Stimulated activated CD8-positive, alpha-beta memory T cell treated with anti-CD3 and anti-CD28 coated beads, Interleukin-15, amount 100 ng/mL, for 48 hours (primary cell): ENCODE measurements at regions not wholly inside any gene's neighbourhood (a gene's known extent, or its start where the extent isn't known, plus 50 kb on each side); places are given as distances from the start of the nearest gene placed in this dataset.
"Not testable (repeated sequence)": the region's sequence is repeated elsewhere in the genome, so short reads cannot be mapped to it uniquely, and the experiment has no call there.

ENCODE experiments used
- DNase-seq, 2 donors: peaks; one replicate each; pipeline ENCODE4 v3.0.0-alpha.2; 2020; ENCODE audit warnings: low read depth in 2 of 2

DNA sequence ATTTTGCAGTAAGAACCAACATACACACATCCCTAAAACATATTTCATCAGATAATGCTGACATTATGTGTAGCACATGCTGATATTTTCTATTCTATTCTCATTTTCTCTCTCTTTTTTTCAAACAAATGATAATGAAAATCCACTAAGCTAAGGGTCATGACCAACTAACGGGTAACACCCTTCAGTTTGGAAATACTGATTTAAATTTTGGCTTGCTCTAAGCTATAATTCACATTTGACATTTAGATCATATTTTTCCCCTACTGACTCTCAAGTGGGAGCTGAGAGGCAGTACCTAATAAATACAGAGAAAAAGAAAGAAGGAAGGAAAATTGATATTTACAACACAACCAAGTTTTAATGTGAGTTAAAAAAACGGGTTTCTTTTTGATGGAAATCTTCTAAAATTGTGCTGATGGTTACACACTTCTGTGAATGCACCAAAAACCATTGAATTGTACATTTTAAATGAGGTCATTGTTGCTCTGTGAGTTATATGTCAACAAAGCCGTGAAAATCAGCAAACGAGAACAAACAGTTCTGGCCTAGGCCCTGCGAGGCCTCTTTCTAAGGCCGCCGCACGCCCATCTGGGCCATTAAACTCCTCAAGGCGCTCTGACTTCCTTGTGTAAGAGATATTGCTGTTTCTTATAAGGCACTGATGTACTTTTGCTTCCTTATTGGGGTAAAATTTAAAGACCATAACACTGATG, 124.2 kb downstream of the GALR1 start:
- no peak for DNase-seq

- no peak for DNase-seq
Observed at GRCh38 chr18:77374446-77374805, 124.8 kb downstream of the GALR1 start.

GRCh38 chr18:77376043-77376732, 126.5 kb downstream of the GALR1 start:
- no peak for DNase-seq

- DNase-seq, result no peak
Observed at GRCh38 chr18:77376733-77377094, 127.1 kb downstream of the GALR1 start.

GRCh38 chr18:77377813-77378212, 128.2 kb downstream of the GALR1 start:
- no peak for DNase-seq

- DNase-seq, result no peak
Observed at GRCh38 chr18:77379976-77380509, 130.4 kb downstream of the GALR1 start.

DNA sequence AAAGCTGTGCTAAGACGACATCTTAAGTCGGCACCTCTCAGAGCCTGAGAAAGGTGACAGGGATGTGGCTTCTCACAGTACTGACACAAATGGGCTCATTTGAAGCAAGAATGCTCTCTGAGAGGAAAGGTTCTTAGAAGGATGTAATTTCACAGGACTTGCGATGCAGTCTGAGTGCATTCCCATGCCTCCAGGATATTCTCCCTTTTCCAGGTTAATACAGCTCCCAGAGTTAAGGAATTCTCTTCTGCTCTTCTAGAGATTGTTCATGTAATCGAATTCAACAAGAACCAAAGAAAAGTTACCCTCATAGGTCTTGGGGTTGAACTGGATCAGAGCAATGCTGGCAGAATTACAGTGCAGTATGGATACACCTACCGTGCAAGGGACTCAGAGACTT, 131.0 kb downstream of the GALR1 start:
- no peak for DNase-seq

DNA sequence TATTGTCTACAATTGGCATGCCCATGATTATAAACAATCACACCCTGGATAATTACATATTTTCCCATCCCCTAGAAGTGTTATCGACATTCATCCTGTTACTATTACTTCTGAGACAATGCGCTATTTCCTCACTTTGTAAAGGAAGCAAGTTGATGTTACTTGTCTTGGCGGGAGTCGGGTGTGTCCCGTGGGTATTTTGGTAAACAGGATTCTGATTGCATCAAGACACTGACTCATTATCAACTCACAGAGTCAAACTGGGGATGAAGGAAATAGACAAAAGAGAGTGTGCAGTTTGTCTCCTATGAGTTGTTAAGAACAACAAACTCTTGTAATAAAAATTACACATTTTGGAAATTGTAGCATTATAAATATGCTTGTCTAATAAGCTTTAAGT, 142.7 kb downstream of the GALR1 start:
- DNase-seq, result no peak

GRCh38 chr18:77393519-77393918, 143.9 kb downstream of the GALR1 start:
- DNase-seq, result no peak

- no peak for DNase-seq
Observed at GRCh38 chr18:77395953-77396352, 146.3 kb downstream of the GALR1 start.

- no peak for DNase-seq
Observed at GRCh38 chr18:77397056-77397455, 147.4 kb downstream of the GALR1 start.

DNA sequence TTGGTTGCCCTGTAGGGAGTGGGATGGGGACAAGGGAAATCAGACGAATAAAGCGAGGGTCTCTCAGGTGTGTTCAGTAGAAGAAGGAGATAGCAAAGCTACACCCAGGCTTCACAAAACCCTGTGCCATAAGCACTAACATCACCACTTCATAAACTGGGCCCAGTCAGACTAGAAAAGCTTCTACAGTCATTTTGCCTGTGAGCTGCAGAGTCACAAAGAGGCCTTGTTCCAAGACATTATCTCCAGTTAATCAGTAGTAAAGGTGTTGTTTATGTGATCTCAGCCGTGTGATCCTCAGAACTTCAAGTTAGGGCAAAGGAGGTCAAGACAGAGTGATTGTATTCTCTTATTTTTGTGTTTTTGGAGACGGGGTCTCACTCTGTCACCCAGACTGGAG, 148.0 kb downstream of the GALR1 start:
- DNase-seq, result no peak

DNA sequence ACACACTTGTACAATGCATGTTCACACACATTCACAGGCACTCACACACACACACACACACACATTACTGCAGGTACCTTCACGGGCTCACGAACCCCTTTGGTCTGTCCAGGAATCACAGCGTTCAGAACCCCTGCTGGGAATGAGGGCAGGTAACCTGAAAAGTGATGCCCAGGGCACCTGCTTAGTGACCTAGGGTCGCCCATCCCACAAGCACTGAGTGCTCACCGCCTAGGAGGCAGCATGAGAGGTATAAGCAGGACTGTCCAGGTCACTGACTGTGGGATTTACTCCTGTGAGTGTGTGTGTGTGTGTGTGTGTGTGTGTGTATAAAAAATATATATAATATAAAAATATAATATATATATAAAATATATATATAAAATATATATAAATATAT, 150.9 kb downstream of the GALR1 start:
- DNase-seq, result no peak

GRCh38 chr18:77401173-77401572, 151.5 kb downstream of the GALR1 start:
- no peak for DNase-seq

DNA sequence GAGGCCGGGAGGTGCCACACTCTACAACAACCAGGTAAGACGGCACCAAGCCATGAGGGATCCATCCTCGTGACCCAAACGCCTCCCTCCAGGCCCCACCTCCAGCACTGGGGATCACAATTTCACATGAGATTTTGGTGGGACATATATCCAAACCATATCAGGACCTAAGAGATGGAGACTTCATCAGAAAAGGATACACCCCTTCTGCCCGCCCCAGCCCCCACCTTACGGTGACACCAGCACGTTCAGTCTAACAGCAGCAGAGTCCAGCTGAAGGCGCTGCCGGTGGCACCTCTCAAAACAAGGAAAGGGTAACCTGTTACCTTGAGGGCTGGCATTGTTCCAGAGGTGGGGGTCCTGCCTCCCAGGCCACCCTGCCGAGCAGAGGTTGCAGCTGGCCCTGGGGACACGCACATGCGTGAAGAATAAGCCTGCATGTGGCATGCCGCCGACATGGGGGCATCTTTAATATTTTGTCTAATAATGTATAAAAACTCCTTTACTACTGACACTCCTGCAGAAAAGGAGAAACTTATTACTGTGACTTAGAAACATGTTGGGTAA, 154.4 kb downstream of the GALR1 start:
- DNase-seq, result no peak

- no peak for DNase-seq
Observed at GRCh38 chr18:77405096-77405495, 155.4 kb downstream of the GALR1 start.

- DNase-seq, result no peak
Observed at GRCh38 chr18:77407733-77408132, 158.1 kb downstream of the GALR1 start.

DNA sequence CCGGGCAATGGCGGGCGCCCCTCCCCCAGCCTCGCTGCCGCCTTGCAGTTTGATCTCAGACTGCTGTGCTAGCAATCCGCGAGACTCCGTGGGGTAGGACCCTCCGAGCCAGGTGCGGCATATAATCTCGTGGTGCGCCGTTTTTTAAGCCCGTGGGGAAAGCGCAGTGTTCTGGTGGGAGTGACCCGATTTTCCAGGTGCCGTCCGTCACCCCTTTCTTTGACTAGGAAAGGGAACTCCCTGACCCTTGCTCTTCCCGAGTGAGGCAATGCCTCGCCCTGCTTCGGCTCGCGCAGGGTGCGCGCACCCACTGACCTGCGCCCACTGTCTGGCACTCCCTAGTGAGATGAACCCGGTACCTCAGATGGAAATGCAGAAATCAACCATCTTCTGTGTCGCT, 171.9 kb downstream of the GALR1 start:
- DNase-seq, result not testable (repeated sequence)

- DNase-seq, result no peak
Observed at GRCh38 chr18:77422974-77423867, 173.6 kb downstream of the GALR1 start.

GRCh38 chr18:77433076-77433475, 183.4 kb downstream of the GALR1 start:
- DNase-seq, result no peak

GRCh38 chr18:77439888-77440287, 190.2 kb downstream of the GALR1 start:
- no peak for DNase-seq

GRCh38 chr18:77442393-77442792, 192.7 kb downstream of the GALR1 start:
- no peak for DNase-seq
